GM19328 (cell line): ENCODE measurements at regions not wholly inside any gene's neighbourhood (a gene's known extent, or its start where the extent isn't known, plus 50 kb on each side); places are given as distances from the start of the nearest gene placed in this dataset.
A peak's percentile ranks its signal among the peaks of the same experiment; 100 is the strongest.
"Not testable (repeated sequence)": the region's sequence is repeated elsewhere in the genome, so short reads cannot be mapped to it uniquely, and the experiment has no call there.

Source experiments
- ATAC-seq: cut with Tn5 transposase; IDR thresholded peaks from one replicate; pipeline ENCODE4 v1.9.1; 2021; ENCODE audit warnings: mild to moderate bottlenecking, moderate library complexity; ENCODE audit not compliant: unreplicated experiment

GRCh38 chr20:48366230-48366629 lies 461.6 kb downstream of the PREX1 start:
- no peak for ATAC-seq

DNA sequence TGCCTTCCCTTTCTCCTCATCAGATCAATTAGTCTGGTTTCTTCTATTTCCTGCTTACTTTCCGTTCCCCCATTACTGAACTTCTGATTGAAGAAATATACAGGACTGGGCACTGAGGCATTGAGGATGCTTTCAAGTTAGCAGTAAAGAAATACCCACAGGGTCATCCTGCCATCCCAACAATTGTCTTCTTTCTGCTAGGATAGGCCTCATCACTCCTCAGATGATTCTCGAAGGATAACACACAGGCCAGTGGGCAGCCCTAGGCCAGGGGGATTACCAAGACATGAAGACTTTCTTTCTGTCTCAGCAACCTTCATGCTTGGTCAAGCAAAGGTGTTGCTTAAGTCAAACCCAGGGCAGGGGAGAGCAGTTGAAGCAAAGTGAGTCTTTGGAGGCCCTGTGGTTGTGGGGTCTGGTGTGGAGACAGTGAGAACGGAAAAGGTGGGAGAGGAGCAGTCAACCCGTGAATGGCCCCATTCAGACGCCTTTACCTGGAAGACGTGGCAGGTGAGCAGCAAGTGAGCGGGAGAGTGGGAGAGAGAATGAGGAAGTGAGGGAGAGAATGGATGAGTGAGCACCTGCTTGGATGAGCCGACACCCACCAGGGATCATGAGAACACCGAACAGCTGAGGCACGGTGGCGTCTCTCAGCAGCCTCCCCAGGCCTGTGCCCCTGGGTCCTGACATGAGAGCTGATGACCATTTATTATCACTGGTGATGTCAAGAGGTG lies 462.9 kb downstream of the PREX1 start:
- no peak for ATAC-seq

GRCh38 chr20:48364055-48364454 lies 463.7 kb downstream of the PREX1 start:
- no peak for ATAC-seq

DNA sequence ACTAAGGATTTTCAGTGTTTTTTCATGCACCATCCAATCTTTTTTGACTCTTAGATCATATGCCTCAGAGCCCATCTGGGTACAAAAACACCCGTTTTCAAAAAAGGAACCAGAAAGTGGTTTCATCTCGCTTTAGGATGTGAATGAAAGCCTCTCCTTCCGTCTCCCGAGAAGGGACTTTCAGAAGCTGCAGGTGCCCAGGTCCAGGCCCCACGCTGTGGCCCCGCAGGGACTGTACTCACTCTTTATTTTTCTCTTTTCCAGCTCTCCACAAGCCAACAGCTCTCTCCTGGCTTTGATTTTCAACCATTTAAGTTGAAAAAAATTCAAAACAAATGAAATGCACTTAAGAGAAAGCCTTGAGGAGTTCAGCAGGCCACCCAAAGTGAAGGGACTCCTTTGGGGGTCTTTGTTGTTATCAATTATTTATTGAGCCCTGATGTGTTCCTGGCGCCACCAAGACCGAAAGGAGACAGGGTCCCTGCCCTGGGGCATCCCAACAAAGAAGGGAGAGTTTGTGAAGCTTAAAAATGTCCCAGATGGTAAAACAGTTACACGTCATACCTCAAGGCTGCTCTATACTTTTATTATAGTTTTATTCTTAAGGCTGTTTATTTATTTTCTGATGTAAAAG lies 467.3 kb downstream of the PREX1 start:
- ATAC-seq, result peak; percentile 31

- ATAC-seq, result peak; percentile 63
Measured at GRCh38 chr20:48359692-48360341, 468.0 kb downstream of the PREX1 start.

DNA sequence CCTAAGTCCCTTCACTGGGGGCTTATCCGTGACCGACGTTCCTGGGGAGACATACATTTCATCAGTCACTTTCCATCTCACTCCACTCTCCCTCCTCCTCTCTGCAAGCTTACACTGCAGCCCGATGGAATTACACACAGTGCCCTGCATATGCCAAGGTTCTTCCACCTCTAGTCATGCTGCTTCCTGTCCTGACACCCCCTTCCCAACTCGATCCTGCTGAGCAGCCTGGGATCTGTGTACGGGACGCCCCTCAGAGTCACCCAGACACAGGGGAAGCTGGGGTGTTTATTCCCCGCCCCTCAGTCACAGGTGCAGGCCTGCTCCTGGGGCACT lies 468.8 kb downstream of the PREX1 start:
- ATAC-seq, result not testable (repeated sequence)

DNA sequence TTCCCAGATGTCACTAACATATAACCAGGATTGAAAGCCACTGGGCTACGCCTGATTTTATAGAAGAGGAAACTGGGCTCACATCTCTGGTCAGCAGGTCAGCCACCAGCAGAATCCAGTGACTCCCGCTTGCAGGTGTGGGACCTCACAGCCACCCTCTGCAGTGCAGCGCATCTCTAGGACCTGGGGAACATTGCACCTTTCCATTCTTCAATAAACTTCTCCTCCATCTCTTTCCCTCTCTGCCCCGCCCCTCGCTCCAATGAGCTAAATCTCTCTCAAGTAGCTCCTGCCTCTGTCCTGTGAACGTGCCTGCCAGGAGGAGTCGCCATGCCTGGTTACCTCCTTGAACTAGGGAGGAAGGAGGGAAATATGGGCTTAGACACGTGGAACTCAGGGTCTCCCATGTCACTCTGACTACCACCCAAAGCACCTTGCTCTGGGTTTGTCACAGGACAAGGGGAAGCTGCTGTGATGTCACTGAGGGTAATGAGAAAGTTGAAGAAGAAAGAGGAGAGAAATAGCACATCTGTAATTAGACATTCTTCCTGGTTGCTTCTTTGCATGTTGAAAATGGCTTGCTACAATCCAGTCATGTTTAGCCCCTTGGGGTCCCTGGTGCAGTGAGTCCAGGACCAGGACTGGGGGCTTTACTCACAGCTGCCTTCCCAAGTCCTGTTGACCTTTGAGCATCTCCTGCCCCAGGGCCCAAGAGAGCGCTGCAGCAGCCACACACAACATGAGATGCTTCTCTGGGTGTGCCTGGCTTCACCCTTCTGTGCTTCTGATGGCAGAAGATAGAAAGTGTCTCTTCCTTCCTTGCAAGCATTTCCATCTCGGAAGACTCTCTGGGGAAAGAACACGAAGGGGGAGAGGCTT lies 469.4 kb downstream of the PREX1 start:
- ATAC-seq, result no peak

DNA sequence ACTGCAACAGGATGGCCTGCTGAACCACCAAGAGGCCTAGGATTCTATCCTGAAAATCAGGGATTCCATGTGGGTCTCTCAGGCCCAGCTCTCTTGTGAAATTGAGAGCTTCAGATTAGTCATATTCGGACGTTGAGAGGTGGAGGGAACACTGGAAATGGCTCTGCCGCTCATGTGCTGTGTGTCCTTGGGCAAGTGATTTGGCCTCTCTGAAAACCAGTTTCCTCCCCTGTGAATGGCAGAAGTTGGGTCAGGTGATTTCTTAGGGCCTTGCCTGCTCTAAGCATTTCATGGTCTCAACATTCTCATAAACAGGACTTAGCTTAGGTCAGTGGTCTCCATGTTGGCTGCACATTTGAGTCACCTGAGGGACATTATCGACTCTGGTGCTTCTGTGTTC lies 470.1 kb downstream of the PREX1 start:
- no peak for ATAC-seq

DNA sequence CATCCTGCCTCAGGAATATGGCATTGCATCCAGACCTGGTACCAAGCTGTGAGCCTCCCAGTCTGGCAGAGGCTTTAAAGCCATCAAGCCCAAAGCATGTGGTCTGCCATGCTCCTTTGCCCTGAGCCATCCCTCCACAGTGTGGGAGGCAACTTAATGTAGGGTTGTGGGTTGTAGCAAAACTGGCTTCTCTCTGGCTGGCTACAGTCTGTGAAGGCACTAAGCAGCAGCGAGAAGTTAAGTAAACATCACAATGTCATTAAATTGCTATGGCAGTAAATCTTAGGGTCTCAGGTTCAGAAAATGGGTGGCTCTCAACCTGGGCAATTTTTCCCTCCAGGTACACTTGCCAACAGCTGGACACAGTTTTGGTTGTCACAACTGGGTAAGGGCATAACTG lies 472.9 kb downstream of the PREX1 start:
- ATAC-seq, result no peak

DNA sequence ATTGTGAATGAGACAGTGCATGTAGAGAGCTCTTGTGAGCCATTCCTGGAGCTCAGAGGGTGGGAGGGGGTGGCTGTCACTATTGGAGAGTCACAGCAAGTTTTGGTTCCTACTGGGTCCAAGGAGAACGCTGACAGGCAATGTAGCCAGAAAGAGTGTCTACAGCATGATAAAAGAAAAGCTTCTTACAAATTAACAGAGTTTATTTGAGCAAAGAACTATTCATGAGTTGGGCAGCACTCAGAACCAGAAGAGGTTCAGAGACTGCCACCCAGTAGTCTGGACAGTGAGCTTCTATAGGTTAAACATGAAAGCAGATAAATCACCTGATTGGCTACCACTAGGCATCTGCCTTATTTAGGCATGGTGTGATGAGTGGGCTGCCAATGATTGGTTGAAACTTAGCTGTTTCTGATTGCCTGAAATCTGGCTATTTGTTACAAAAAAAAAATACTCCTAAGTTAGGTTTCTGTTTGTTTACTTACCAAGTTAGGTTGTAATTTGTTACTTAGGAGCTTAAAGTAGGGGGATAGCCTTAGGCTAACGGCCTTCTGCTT lies 473.4 kb downstream of the PREX1 start:
- no peak for ATAC-seq

DNA sequence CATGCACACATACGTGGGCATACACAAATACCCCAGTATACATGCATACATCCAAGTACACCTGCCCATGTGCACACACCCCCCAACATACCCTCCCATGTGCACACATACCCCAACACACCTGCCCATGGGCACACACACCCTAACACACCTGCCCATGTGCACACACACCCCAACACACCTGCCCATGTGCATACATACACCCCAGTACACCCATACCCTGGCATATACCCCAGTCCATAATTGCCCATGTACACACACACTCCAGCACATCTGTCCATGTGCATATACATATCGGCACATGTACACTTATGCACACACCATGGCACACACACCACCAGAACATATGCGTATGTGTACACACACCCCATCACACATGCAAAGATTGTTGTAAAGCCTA lies 475.2 kb downstream of the PREX1 start:
- no peak for ATAC-seq

GRCh38 chr20:48352042-48352441 lies 475.8 kb downstream of the PREX1 start:
- ATAC-seq, result no peak

GRCh38 chr20:48350313-48350988 lies 477.3 kb downstream of the PREX1 start:
- ATAC-seq, result no peak

GRCh38 chr20:48349656-48350055 lies 478.1 kb downstream of the PREX1 start:
- ATAC-seq, result no peak

DNA sequence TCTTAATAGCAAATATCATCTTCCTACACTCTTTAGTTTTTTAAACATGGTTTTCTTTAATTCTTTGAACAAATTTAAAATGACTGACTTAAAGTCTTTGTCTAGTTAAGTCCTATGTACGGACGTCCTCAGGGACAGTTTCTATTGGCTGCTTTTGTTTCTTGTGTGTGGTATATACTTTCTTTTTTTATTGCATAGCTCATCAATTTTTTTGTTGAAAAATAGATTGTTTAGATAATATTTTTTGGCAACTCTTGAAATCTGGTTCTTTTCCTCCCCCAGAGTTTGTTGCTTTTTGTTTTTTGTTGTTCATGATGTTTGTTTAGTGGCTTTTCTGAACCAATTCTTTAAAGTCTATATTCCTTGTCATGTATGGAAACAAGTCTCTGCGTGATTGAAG lies 479.8 kb downstream of the PREX1 start:
- no peak for ATAC-seq

- no peak for ATAC-seq
Measured at GRCh38 chr20:48342822-48343513, 484.8 kb downstream of the PREX1 start.

DNA sequence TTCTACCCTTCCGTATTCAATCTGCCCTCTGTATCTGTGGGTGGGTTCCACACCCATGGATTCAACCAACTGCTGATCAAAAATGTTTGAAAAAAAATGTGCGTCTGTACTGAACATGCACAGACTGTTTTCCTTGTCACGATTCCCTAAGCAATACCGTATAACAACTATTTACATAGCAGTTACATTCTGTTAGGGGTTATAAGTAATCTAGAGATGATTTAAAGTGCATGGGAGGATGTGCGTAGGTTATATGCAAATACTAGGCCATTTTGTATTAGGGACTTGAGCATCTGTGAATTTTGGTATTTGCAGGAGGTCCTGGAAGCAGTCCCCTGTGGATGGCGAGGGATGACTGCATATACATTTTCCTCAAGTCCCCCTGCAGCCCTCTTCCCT lies 486.9 kb downstream of the PREX1 start:
- ATAC-seq, result no peak

- ATAC-seq, result no peak
Measured at GRCh38 chr20:48339986-48340882, 487.6 kb downstream of the PREX1 start.
